RWPE2 (cell line): ENCODE measurements at regions not wholly inside any gene's neighbourhood (a gene's known extent, or its start where the extent isn't known, plus 50 kb on each side); places are given as distances from the start of the nearest gene placed in this dataset.

Experiments
- ATAC-seq: fragments of 200-7000 bp; cut with Tn5 transposase; 3 replicates; pipeline ENCODE4 v1.9.1; 2021; ENCODE audit warnings: low read depth
- DNase-seq: peaks from one replicate; pipeline ENCODE4 v3.0.0-alpha.2; 2020; ENCODE audit warnings: low spot score
- H3K27ac ChIP-seq: fragments of 450-650 bp; 2 replicates; pipeline ENCODE4 v1.5.1; 2017; ENCODE audit warnings: mild to moderate bottlenecking; ENCODE audit not compliant: poor library complexity, severe bottlenecking
- H3K27me3 ChIP-seq: fragments of 250-450 bp; sonication (Bioruptor Pico); 2 replicates; pipeline ENCODE4 v1.5.1; 2021; ENCODE audit warnings: mild to moderate bottlenecking, moderate library complexity; ENCODE audit not compliant: insufficient read depth, poor library complexity, severe bottlenecking
- H3K36me3 ChIP-seq: fragments of 250-450 bp; sonication (Bioruptor Pico); 2 replicates; pipeline ENCODE4 v1.5.1; 2020; ENCODE audit warnings: low read depth, mild to moderate bottlenecking, moderate library complexity
- H3K4me1 ChIP-seq: fragments of 250-450 bp; sonication (Bioruptor Pico); 2 replicates; pipeline ENCODE4 v1.5.1; 2021; ENCODE audit warnings: mild to moderate bottlenecking, moderate library complexity; ENCODE audit not compliant: insufficient read depth, poor library complexity, severe bottlenecking
- H3K4me3 ChIP-seq: fragments of 250-450 bp; sonication (Bioruptor Pico); 2 replicates; pipeline ENCODE4 v1.5.1; 2021; ENCODE audit warnings: mild to moderate bottlenecking, moderate library complexity; ENCODE audit not compliant: severe bottlenecking
- H3K9me3 ChIP-seq: fragments of 250-450 bp; sonication (Bioruptor Pico); 2 replicates; pipeline ENCODE4 v1.5.1; 2021; ENCODE audit warnings: mild to moderate bottlenecking, moderate library complexity; ENCODE audit not compliant: severe bottlenecking
- CTCF ChIP-seq: fragments of 450-650 bp; IDR thresholded peaks from one replicate; pipeline ENCODE4 v1.5.1; 2017; ENCODE audit warnings: mild to moderate bottlenecking, moderate library complexity; ENCODE audit not compliant: poor library complexity, severe bottlenecking

GRCh38 chr2:240300261-240300821 is 135.1 kb upstream of the GPC1 start:
- no peaks in the 10 kb centered on the region for H3K4me1 ChIP-seq
- H3K9me3 ChIP-seq, result no peaks in the 10 kb centered on the region
- TF ChIP-seq CTCF, result no peak
- no peaks in the 10 kb centered on the region for H3K36me3 ChIP-seq
- H3K27ac ChIP-seq, result no peak overlapping the region
- DNase-seq, result no peak
- no peak for ATAC-seq
- H3K27me3 ChIP-seq, result no peaks in the 10 kb centered on the region
- no peak overlapping the region for H3K4me3 ChIP-seq

GRCh38 chr2:240300840-240301239 is 134.6 kb upstream of the GPC1 start:
- ATAC-seq (no peak), DNase-seq (no peak)
- Histone ChIP-seq H3K27me3 (no peaks in the 10 kb centered on the region), H3K27ac (no peak overlapping the region), H3K9me3 (no peaks in the 10 kb centered on the region), H3K4me1 (no peaks in the 10 kb centered on the region), H3K4me3 (no peak overlapping the region), H3K36me3 (no peaks in the 10 kb centered on the region)
- TF ChIP-seq CTCF, result no peak

GRCh38 chr2:240301256-240301795 is 134.1 kb upstream of the GPC1 start:
- H3K9me3 ChIP-seq, result no peaks in the 10 kb centered on the region
- DNase-seq (no peak), ATAC-seq (no peak)
- no peak overlapping the region for H3K4me3 ChIP-seq
- H3K27ac ChIP-seq, result no peak overlapping the region
- no peaks in the 10 kb centered on the region for H3K4me1 ChIP-seq
- TF ChIP-seq CTCF, result no peak
- no peaks in the 10 kb centered on the region for H3K36me3 ChIP-seq
- H3K27me3 ChIP-seq, result no peaks in the 10 kb centered on the region

- no peaks in the 10 kb centered on the region for H3K4me1 ChIP-seq
- H3K9me3 ChIP-seq, result no peaks in the 10 kb centered on the region
- TF ChIP-seq CTCF, result no peak
- ATAC-seq, result no peak
- no peaks in the 10 kb centered on the region for H3K36me3 ChIP-seq
- H3K27me3 ChIP-seq, result no peaks in the 10 kb centered on the region
- no peak for DNase-seq
- no peak overlapping the region for H3K4me3 ChIP-seq
- H3K27ac ChIP-seq, result no peak overlapping the region
Measured at GRCh38 chr2:240302041-240302440, 133.4 kb upstream of the GPC1 start.

GRCh38 chr2:240302933-240303595 is 132.4 kb upstream of the GPC1 start:
- H3K36me3 ChIP-seq, result no peaks in the 10 kb centered on the region
- H3K27ac ChIP-seq, result no peak overlapping the region
- DNase-seq (no peak), ATAC-seq (no peak)
- H3K4me3 ChIP-seq, result no peak overlapping the region
- H3K27me3 ChIP-seq, result no peaks in the 10 kb centered on the region
- H3K4me1 ChIP-seq, result no peaks in the 10 kb centered on the region
- TF ChIP-seq CTCF, result no peak
- H3K9me3 ChIP-seq, result no peaks in the 10 kb centered on the region
